ENCODE measurements at regions not wholly inside any gene's neighbourhood (a gene's known extent, or its start where the extent isn't known, plus 50 kb on each side); places are given as distances from the start of the nearest gene placed in this dataset.

DNA sequence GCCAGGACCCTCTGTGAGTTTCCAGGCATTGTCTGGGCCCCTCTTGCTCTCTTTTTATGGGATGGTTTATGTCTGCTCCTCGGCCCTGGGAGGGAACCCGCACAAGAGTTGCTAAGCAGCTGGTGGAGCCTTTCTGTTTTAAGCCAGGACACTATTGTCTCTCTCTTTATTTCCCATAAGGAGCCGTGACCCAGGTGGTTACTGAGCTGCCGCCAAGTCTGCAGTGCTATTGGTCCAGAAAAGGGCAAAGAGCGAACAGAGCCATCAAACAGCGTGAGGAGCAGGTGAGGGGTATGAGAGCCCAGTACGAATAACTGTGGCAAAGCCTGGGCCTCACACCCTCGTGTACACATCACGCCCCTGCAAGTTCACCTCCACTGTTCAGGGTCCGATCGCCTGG lies 280.2 kb downstream of the SHQ1 start:
- no peak for TF ChIP-seq CTCF (IDR thresholded peaks at IDR 0.05)
- TF ChIP-seq ZFX (IDR thresholded peaks at IDR 0.05; ENCODE audit: borderline replicate concordance), result no peak
